Spinal cord (tissue), 9 donors: ENCODE measurements at regions not wholly inside any gene's neighbourhood (a gene's known extent, or its start where the extent isn't known, plus 50 kb on each side); places are given as distances from the start of the nearest gene placed in this dataset.

Experiments
- DNase-seq, 6 donors: peaks; one replicate each; pipeline versions ENCODE4 v3.0.0 to v3.0.0-alpha.2; 2013 to 2015; ENCODE audit warnings: low spot score in 6 of 6, low read depth in 4 of 6
- H3K27ac ChIP-seq: one replicate; pipeline ENCODE4 v1.5.1; 2013; ENCODE audit warnings: low read depth, low read length, control low read depth
- H3K27me3 ChIP-seq: one replicate; pipeline ENCODE4 v1.6.1; 2013; ENCODE audit warnings: low read length; ENCODE audit not compliant: control insufficient read depth, insufficient read depth
- H3K36me3 ChIP-seq: one replicate; pipeline ENCODE4 v1.6.1; 2013; ENCODE audit warnings: low read length; ENCODE audit not compliant: control insufficient read depth, insufficient read depth
- H3K4me1 ChIP-seq: one replicate; pipeline ENCODE4 v1.6.1; 2013; ENCODE audit warnings: low read length; ENCODE audit not compliant: control insufficient read depth, insufficient read depth
- H3K4me3 ChIP-seq: one replicate; pipeline ENCODE4 v1.5.1; 2013; ENCODE audit warnings: low read depth, low read length, control low read depth
- H3K9me3 ChIP-seq: one replicate; pipeline ENCODE4 v1.6.1; 2013; ENCODE audit warnings: low read length; ENCODE audit not compliant: control insufficient read depth, insufficient read depth
- WGBS: methylation state at CpG from one replicate; pipeline ENCODE4 v1.1.5; 2013; ENCODE audit warnings: missing lambda C conversion rate; ENCODE audit not compliant: insufficient coverage; 5-methylcytosine and 5-hydroxymethylcytosine counted together
- donor health status: healthy.

GRCh38 chr5:87151547-87151946, 116.1 kb upstream of the RASA1 start:
- H3K36me3 ChIP-seq = no peaks in the 10 kb centered on the region
- no peaks in the 10 kb centered on the region for H3K9me3 ChIP-seq
- no peaks in the 10 kb centered on the region for H3K27me3 ChIP-seq
- H3K4me1 ChIP-seq = no peaks in the 10 kb centered on the region
- no CpG with 5 or more reads among the region's 1 CpG for WGBS
- no peak overlapping the region for H3K27ac ChIP-seq
- DNase-seq = no peak
- no peak overlapping the region for H3K4me3 ChIP-seq

- Histone ChIP-seq H3K27ac (no peak overlapping the region), H3K4me3 (no peak overlapping the region), H3K27me3 (no peaks in the 10 kb centered on the region), H3K9me3 (no peaks in the 10 kb centered on the region), H3K4me1 (no peaks in the 10 kb centered on the region), H3K36me3 (no peaks in the 10 kb centered on the region)
- no peak for DNase-seq
- no CpG with 5 or more reads among the region's 1 CpG for WGBS
These were observed 114.8 kb upstream of the RASA1 start for GRCh38 chr5:87152886-87153285.

- 78% methylated on average over 1 of the region's 3 CpGs for WGBS
- Histone ChIP-seq H3K27ac (no peak overlapping the region), H3K36me3 (no peaks in the 10 kb centered on the region), H3K4me3 (no peak overlapping the region), H3K9me3 (no peaks in the 10 kb centered on the region), H3K27me3 (no peaks in the 10 kb centered on the region), H3K4me1 (no peaks in the 10 kb centered on the region)
- no peak for DNase-seq
These were observed 113.5 kb upstream of the RASA1 start for GRCh38 chr5:87154191-87154590.

GRCh38 chr5:87155106-87155505, 112.6 kb upstream of the RASA1 start:
- Histone ChIP-seq H3K4me3 (no peak overlapping the region), H3K27me3 (no peaks in the 10 kb centered on the region)
- 100% methylated on average over 1 of the region's 4 CpGs for WGBS

GRCh38 chr5:87156631-87157030, 111.1 kb upstream of the RASA1 start:
- WGBS = no CpG with 5 or more reads among the region's 2 CpGs
- Histone ChIP-seq H3K36me3 (no peaks in the 10 kb centered on the region), H3K27me3 (no peaks in the 10 kb centered on the region), H3K4me3 (no peak overlapping the region), H3K9me3 (no peaks in the 10 kb centered on the region), H3K27ac (no peak overlapping the region), H3K4me1 (no peaks in the 10 kb centered on the region)
- no peak for DNase-seq

More at GRCh38 chr5:87155106-87155505, 112.6 kb upstream of the RASA1 start:
- Histone ChIP-seq H3K9me3 (no peaks in the 10 kb centered on the region), H3K36me3 (no peaks in the 10 kb centered on the region), H3K4me1 (no peaks in the 10 kb centered on the region), H3K27ac (no peak overlapping the region)
- no peak for DNase-seq

GRCh38 chr5:87164409-87164808, 103.3 kb upstream of the RASA1 start:
- peak in 1 of 6 donors; percentile 4 for DNase-seq
- Histone ChIP-seq H3K36me3 (no peaks in the 10 kb centered on the region), H3K4me1 (no peaks in the 10 kb centered on the region), H3K27ac (no peak overlapping the region), H3K4me3 (no peak overlapping the region), H3K27me3 (no peaks in the 10 kb centered on the region), H3K9me3 (no peaks in the 10 kb centered on the region)
- WGBS = no CpG with 5 or more reads among the region's 2 CpGs

GRCh38 chr5:87169300-87169991, 98.2 kb upstream of the RASA1 start:
- Histone ChIP-seq H3K4me3 (no peak overlapping the region), H3K27me3 (no peaks in the 10 kb centered on the region), H3K4me1 (no peaks in the 10 kb centered on the region), H3K9me3 (no peaks in the 10 kb centered on the region), H3K27ac (no peak overlapping the region), H3K36me3 (no peaks in the 10 kb centered on the region)
- WGBS = no CpG with 5 or more reads among the region's 8 CpGs
- DNase-seq = no peak

GRCh38 chr5:87170799-87171198, 96.9 kb upstream of the RASA1 start:
- H3K27ac ChIP-seq = no peak overlapping the region
- no peak for DNase-seq
- whole genome bisulfite sequencing = 82% methylated on average over 1 of the region's 3 CpGs

GRCh38 chr5:87182649-87183048, 85.0 kb upstream of the RASA1 start:
- H3K4me3 ChIP-seq = no peak overlapping the region
- no peaks in the 10 kb centered on the region for H3K36me3 ChIP-seq
- 100% methylated on average over 1 of the region's 4 CpGs for WGBS
- no peaks in the 10 kb centered on the region for H3K9me3 ChIP-seq
- H3K4me1 ChIP-seq = no peaks in the 10 kb centered on the region
- H3K27ac ChIP-seq = no peak overlapping the region
- no peaks in the 10 kb centered on the region for H3K27me3 ChIP-seq
- DNase-seq = no peak

More at GRCh38 chr5:87170799-87171198, 96.9 kb upstream of the RASA1 start:
- no peak overlapping the region for H3K4me3 ChIP-seq
- no peaks in the 10 kb centered on the region for H3K36me3 ChIP-seq
- H3K9me3 ChIP-seq = no peaks in the 10 kb centered on the region
- no peaks in the 10 kb centered on the region for H3K4me1 ChIP-seq
- no peaks in the 10 kb centered on the region for H3K27me3 ChIP-seq

- no peak overlapping the region for H3K4me3 ChIP-seq
- no peaks in the 10 kb centered on the region for H3K9me3 ChIP-seq
- H3K27me3 ChIP-seq = no peaks in the 10 kb centered on the region
- no peaks in the 10 kb centered on the region for H3K36me3 ChIP-seq
- no peaks in the 10 kb centered on the region for H3K4me1 ChIP-seq
- H3K27ac ChIP-seq = no peak overlapping the region
- no peak for DNase-seq
- WGBS = no CpG with 5 or more reads among the region's 3 CpGs
These were observed 83.8 kb upstream of the RASA1 start for GRCh38 chr5:87183896-87184295.
